Natural killer cell (primary cell): ENCODE measurements at regions not wholly inside any gene's neighbourhood (a gene's known extent, or its start where the extent isn't known, plus 50 kb on each side); places are given as distances from the start of the nearest gene placed in this dataset.

ENCODE experiments used
- ATAC-seq, 3 donors: fragments of 150-1000 bp in 2 of 3; fragments of 200-7000 bp in 1 of 3; cut with Tn5 transposase; 1 replicate in 1 of 3; 2 replicates in 2 of 3; pipeline ENCODE4 v1.10.0; 2021; ENCODE audit warnings: mild to moderate bottlenecking in 2 of 3, moderate library complexity in 2 of 3
- DNase-seq, 2 donors: peaks; one replicate each; pipeline versions ENCODE4 v3.0.0 to v3.0.0-alpha.2; 2013 to 2021; ENCODE audit warnings: mixed read lengths in 1 of 2
- H3K27ac ChIP-seq: one replicate; pipeline ENCODE4 v1.5.1; 2013; ENCODE audit warnings: mild to moderate bottlenecking, low read length
- H3K27me3 ChIP-seq: one replicate; pipeline ENCODE4 v1.6.1; 2013; ENCODE audit warnings: low read length; ENCODE audit not compliant: control insufficient read depth, insufficient read depth
- H3K36me3 ChIP-seq: one replicate; pipeline ENCODE4 v1.6.1; 2013; ENCODE audit warnings: low read length; ENCODE audit not compliant: control insufficient read depth, insufficient read depth
- H3K4me1 ChIP-seq: one replicate; pipeline ENCODE4 v1.6.1; 2013; ENCODE audit warnings: low read length; ENCODE audit not compliant: control insufficient read depth, insufficient read depth
- H3K4me3 ChIP-seq: one replicate; pipeline ENCODE4 v1.5.1; 2013; ENCODE audit warnings: low read length
- H3K9me3 ChIP-seq: one replicate; pipeline ENCODE4 v1.6.1; 2013; ENCODE audit warnings: low read length; ENCODE audit not compliant: control insufficient read depth, insufficient read depth
- H3K27ac Mint-ChIP-seq, 2 donors: one replicate each; pipeline ENCODE4 v1.8.0; 2022; ENCODE audit warnings: mild to moderate bottlenecking in 2 of 2, mixed read lengths in 2 of 2, moderate library complexity in 1 of 2
- H3K27me3 Mint-ChIP-seq, 2 donors: one replicate each; pipeline ENCODE4 v1.8.0; 2022; ENCODE audit warnings: low read depth in 2 of 2, mixed read lengths in 2 of 2
- H3K36me3 Mint-ChIP-seq: one replicate; pipeline ENCODE4 v1.8.0; 2022; ENCODE audit warnings: mixed read lengths
- H3K4me1 Mint-ChIP-seq, 2 donors: one replicate each; pipeline ENCODE4 v1.8.0; 2022; ENCODE audit warnings: mixed read lengths in 2 of 2
- H3K4me3 Mint-ChIP-seq: one replicate; pipeline ENCODE4 v1.8.0; 2022; ENCODE audit warnings: mild to moderate bottlenecking, moderate library complexity, mixed read lengths
- H3K9me3 Mint-ChIP-seq, 2 donors: one replicate each; pipeline ENCODE4 v1.8.0; 2022; ENCODE audit warnings: mixed read lengths in 2 of 2
- CTCF ChIP-seq: fragments of 200-600 bp; IDR thresholded peaks from one replicate; pipeline ENCODE4 v1.8.0; 2022; ENCODE audit warnings: antibody characterized with exemption
- WGBS: methylation state at CpG from one replicate; pipeline ENCODE4 v1.1.7; 2013; ENCODE audit warnings: missing lambda C conversion rate; ENCODE audit not compliant: insufficient coverage; 5-methylcytosine and 5-hydroxymethylcytosine counted together
- intact Hi-C: fragments of 100-400 bp; cut with micrococcal nuclease; formaldehyde crosslinking; loops from one replicate; pipeline ENCODE4 v1.14.2; 2022

GRCh38 chr18:2178036-2178435 lies 393.3 kb downstream of the METTL4 start:
- H3K9me3 Mint-ChIP-seq = peaks cover 0 to 2% of the 10 kb centered on the region in 2 donors
- no peak overlapping the region for H3K4me3 ChIP-seq
- TF ChIP-seq CTCF = no peak
- no peak overlapping the region for H3K4me3 Mint-ChIP-seq
- H3K27ac ChIP-seq = no peak overlapping the region
- no peaks in the 10 kb centered on the region for H3K36me3 Mint-ChIP-seq
- no peak for ATAC-seq
- no peak overlapping the region for H3K27ac Mint-ChIP-seq
- DNase-seq = no peak
- no peaks in the 10 kb centered on the region for H3K27me3 ChIP-seq
- intact Hi-C loops = no loop called here
- no peaks in the 10 kb centered on the region for H3K27me3 Mint-ChIP-seq
- no peaks in the 10 kb centered on the region for H3K9me3 ChIP-seq
- no peaks in the 10 kb centered on the region for H3K4me1 Mint-ChIP-seq
- H3K4me1 ChIP-seq = no peaks in the 10 kb centered on the region
- no peaks in the 10 kb centered on the region for H3K36me3 ChIP-seq
- 87% methylated on average over 5 of the region's 5 CpGs for WGBS

- Mint-ChIP-seq H3K27ac (no peak overlapping the region), H3K36me3 (no peaks in the 10 kb centered on the region), H3K27me3 (peaks cover 0 to 6% of the 10 kb centered on the region in 2 donors), H3K4me3 (no peak overlapping the region), H3K9me3 (peaks cover 2 to 3% of the 10 kb centered on the region in 2 donors), H3K4me1 (no peaks in the 10 kb centered on the region)
- 94% methylated on average over 7 of the region's 8 CpGs for WGBS
- H3K4me3 ChIP-seq = no peak overlapping the region
- H3K36me3 ChIP-seq = no peaks in the 10 kb centered on the region
- DNase-seq (no peak), ATAC-seq (no peak)
- H3K9me3 ChIP-seq = no peaks in the 10 kb centered on the region
- no peaks in the 10 kb centered on the region for H3K4me1 ChIP-seq
- intact Hi-C loops = no loop called here
- no peak overlapping the region for H3K27ac ChIP-seq
- TF ChIP-seq CTCF = no peak
- no peaks in the 10 kb centered on the region for H3K27me3 ChIP-seq
Measured at GRCh38 chr18:2179498-2180183, 391.7 kb downstream of the METTL4 start.

GRCh38 chr18:2180586-2180985 lies 390.7 kb downstream of the METTL4 start:
- WGBS = no CpG with 5 or more reads among the region's 1 CpG
- no peaks in the 10 kb centered on the region for H3K4me1 ChIP-seq
- H3K9me3 ChIP-seq = no peaks in the 10 kb centered on the region
- no peak for TF ChIP-seq CTCF
- Mint-ChIP-seq H3K4me1 (no peaks in the 10 kb centered on the region), H3K27ac (no peak overlapping the region), H3K9me3 (peaks cover 2 to 3% of the 10 kb centered on the region in 2 donors), H3K36me3 (no peaks in the 10 kb centered on the region), H3K4me3 (no peak overlapping the region), H3K27me3 (peaks cover 0 to 6% of the 10 kb centered on the region in 2 donors)
- H3K4me3 ChIP-seq = no peak overlapping the region
- no peak overlapping the region for H3K27ac ChIP-seq
- intact Hi-C loops = no loop called here
- ATAC-seq = no peak
- no peaks in the 10 kb centered on the region for H3K27me3 ChIP-seq
- no peak for DNase-seq
- no peaks in the 10 kb centered on the region for H3K36me3 ChIP-seq

GRCh38 chr18:2183432-2183831 lies 387.9 kb downstream of the METTL4 start:
- no peaks in the 10 kb centered on the region for H3K36me3 Mint-ChIP-seq
- no peak overlapping the region for H3K27ac Mint-ChIP-seq
- no peaks in the 10 kb centered on the region for H3K36me3 ChIP-seq
- H3K4me1 Mint-ChIP-seq = no peaks in the 10 kb centered on the region
- intact Hi-C loops = no loop called here
- no peaks in the 10 kb centered on the region for H3K4me1 ChIP-seq
- TF ChIP-seq CTCF = no peak
- ATAC-seq = no peak
- no peak overlapping the region for H3K4me3 ChIP-seq
- DNase-seq = no peak
- no peaks in the 10 kb centered on the region for H3K9me3 ChIP-seq
- H3K27ac ChIP-seq = no peak overlapping the region
- no peaks in the 10 kb centered on the region for H3K27me3 ChIP-seq
- H3K4me3 Mint-ChIP-seq = no peak overlapping the region
- 91% methylated on average over 5 of the region's 5 CpGs for WGBS
- peaks cover 2 to 3% of the 10 kb centered on the region in 2 donors for H3K9me3 Mint-ChIP-seq
- peaks cover 0 to 6% of the 10 kb centered on the region in 2 donors for H3K27me3 Mint-ChIP-seq
